ENCODE measurements at regions not wholly inside any gene's neighbourhood (a gene's known extent, or its start where the extent isn't known, plus 50 kb on each side); places are given as distances from the start of the nearest gene placed in this dataset.

- DNase-seq, result no peak
Observed at GRCh38 chr1:221945669-221946068, 203.8 kb upstream of the DUSP10 start.

- no peak for DNase-seq
Observed at GRCh38 chr1:221944247-221944870, 202.5 kb upstream of the DUSP10 start.

DNA sequence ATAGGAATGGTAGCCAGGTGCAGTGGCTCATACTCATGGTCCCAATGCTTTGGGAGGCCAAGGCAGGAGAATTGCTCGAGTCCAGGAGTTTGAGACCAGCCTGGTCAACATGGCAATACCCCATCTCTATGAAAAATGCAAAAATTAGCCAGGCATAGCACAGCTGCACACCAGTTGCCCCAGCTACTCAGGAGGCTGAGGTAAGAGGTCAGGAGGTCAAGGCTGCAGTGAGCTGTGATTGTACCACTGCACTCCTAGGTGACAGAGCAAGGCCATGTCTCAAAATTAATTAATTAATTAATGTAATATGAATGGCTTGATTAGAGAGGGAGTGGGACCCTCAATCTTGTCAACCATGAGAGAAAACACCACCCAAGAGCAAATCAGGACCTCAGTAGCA lies 198.7 kb upstream of the DUSP10 start:
- DNase-seq, result no peak

GRCh38 chr1:221939607-221940006 lies 197.7 kb upstream of the DUSP10 start:
- no peak for DNase-seq

GRCh38 chr1:221937155-221937953 lies 195.5 kb upstream of the DUSP10 start:
- no peak for DNase-seq

DNA sequence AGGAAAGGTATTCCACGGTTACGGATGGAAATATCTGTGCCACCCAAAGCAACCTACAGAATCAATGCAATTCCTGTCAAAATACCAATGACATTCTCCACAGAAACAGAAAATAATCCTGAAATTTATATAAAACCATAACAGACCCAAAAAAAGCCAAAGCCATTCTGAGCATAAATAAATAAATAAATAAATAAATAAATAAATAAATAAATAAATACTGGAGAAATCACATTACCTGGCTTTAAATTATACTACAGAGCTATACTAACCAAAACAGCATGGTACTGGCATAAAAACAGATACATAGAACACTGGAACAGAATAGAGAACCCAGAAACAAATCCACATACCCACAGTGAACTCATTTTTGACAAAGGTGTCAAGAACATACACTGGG lies 191.9 kb upstream of the DUSP10 start:
- DNase-seq, result no peak

DNA sequence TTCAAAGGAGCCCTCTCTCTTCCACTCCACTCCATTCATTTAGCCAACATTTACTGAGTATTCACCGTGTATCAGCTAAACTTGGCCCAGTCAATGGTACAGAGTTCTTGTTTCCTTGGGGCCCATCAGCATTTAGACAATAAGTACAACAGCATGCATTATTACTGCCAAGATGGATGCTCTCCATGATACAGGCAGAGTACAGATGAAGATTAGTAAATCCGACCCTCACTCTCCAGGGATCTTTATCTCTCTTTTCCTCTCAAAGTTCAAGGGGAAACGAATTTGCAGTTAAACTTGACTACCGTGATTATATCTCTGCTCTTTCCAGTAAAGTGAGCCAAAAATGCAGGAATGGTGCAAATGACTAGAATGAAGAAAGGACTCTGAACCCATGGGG lies 184.6 kb upstream of the DUSP10 start:
- DNase-seq, result no peak

DNA sequence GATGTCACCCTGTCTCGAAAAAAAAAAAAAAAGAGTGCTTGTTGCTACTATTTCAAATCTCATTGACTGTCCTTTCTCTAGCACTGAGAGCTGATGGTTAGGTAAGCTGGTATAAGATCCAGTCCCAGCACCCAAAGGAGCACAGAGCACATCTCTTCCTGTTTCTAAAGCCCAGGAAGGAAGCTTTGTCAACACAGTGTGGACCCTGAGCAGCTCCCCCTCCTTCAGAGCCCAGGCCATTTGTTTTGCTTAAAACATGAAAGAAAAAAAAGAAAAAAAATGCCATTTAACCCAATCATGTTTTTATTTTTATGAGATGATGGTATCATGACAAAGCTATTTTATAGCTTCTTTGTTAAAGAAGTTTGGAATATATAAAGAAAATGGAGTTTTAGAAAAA lies 184.1 kb upstream of the DUSP10 start:
- DNase-seq, result no peak

GRCh38 chr1:221923929-221924598 lies 182.2 kb upstream of the DUSP10 start:
- DNase-seq, result no peak

- no peak for DNase-seq
Observed at GRCh38 chr1:221921936-221922335, 180.0 kb upstream of the DUSP10 start.

DNA sequence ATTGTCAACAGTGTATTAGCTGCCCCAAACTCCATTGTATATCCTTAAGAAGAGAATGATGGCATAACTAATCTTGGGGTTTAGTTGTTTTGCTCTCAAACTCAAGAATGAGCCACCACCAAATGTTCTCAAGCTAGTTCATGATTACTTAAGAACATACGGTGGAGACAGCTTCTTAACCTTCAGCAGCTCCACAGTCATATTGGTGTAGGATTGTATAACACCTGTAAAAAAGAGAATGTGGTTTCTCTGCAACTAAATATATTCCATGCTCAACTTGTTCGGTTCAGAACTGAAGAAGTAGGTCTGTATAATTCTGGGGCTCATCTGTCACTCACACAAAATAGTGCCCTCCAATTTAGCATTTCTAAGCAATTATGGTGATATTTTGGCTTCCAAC lies 177.9 kb upstream of the DUSP10 start:
- DNase-seq, result no peak

- no peak for DNase-seq
Observed at GRCh38 chr1:221919341-221919740, 177.5 kb upstream of the DUSP10 start.

GRCh38 chr1:221916176-221916575 lies 174.3 kb upstream of the DUSP10 start:
- DNase-seq, result no peak

DNA sequence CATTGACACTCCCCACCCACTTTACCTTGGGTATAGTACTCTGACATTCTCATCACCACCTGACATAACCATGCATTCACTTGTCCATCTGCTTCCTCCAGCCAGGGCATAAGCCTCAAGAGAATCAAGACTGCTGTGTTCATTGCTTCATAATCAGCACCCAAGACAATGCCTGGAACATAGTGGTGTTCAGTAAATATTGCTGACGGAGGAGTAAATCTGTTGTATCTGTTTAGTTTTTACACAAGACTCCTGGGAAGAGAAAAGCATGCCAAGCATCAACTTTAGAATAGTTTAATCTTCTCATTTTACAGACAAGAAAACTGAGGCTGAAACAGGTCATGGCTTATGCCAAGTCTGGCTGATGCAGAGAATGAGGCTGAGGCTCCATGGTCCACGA lies 173.9 kb upstream of the DUSP10 start:
- DNase-seq, result no peak

DNA sequence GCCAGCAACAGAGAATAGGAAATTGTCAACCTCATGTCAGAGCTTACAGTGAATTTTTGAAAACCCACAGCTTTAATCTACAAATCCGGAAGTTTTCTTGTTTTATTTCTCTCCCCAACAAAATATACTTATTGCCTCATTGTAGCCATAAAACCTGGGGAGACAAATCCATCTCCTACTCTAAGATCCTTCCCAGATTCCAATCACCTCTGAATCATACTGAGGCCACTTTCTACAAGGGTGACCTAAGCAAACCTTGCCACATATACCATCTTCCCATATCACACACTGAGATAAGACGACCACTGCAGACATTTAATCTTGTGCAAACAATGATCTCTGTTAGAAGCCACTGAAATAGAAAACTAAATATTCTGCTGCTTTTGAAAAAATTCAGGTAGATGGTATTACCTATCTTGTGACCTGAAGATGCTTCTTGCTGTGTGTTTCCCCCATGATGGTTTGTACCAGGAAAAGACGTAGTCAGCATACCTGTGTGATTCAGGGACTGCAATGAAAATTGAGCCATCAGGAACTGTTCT lies 171.5 kb upstream of the DUSP10 start:
- no peak for DNase-seq

GRCh38 chr1:221912230-221912629 lies 170.3 kb upstream of the DUSP10 start:
- no peak for DNase-seq

DNA sequence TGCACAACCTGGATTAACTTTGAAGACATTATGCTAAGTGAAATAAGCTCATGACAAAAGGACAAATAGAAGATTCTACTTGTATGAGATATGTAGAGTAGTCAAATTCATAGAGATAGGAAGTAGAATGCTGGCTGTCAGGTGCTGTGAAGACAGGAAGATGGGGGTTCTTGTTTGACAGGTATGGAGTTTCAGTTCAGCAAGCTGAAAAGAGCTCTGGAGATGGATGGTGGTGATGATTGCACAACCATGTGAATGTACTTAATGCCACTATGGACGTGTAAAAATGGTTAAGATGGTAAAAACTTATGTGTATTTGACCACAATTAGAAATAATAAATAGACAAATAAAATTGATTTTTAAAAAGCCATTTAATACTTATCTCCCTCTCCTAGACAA lies 169.8 kb upstream of the DUSP10 start:
- DNase-seq, result no peak

- DNase-seq, result no peak
Observed at GRCh38 chr1:221910222-221910621, 168.3 kb upstream of the DUSP10 start.

DNA sequence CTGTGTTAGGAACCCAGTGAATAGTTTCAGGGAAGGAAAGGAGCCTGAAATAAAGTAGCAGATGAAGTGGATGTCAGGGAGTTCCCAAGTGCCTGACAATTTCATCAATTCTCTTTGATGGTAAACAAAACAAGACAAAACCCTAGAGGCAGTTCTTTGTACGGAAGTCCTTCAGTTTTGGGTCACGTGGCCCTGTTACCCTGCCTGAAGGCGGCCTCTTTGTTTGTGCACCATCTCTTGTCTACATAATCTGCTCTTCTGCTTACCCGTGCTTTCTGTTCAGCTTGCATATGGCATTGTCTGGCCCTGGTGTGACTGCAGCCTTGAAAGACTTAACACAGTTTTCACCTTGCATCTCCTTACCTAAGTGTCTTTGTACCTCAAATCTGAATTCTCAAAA lies 166.7 kb upstream of the DUSP10 start:
- DNase-seq, result no peak

DNA sequence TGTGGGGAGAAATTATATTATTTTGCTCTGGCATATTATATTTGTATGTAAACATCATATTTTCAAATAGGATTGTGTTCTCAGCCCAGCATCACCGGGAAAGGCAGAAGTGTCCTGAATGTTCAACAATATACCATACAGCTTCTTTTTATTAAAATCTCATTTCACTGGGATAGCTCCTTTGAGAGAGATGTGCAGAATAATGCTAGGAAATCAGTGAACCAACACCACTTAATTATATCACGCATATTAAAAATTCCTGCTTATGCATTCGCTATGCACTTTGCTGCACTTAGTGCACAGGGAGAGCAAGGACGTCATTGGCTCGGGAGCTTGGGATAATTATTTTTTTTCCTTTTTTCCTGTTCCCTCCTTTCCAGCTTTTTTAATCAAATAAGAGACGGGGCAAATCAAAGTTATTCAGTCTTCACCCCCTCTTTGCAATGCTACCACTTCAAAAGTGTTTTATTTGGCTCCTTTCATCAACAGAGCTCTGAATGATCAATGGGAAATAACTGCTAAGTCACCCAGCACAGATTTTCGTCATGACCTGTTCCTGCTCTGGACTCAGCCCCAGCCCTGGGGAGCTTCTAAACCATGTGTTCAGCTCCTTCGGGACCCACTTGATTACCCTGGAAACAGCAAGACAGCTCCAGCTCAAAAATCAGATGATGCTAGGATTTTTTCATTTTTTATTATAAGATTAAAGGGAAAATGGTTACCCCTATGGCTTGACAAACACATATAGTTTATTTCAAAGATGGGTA lies 165.5 kb upstream of the DUSP10 start:
- no peak for DNase-seq

GRCh38 chr1:221905802-221906201 lies 163.9 kb upstream of the DUSP10 start:
- DNase-seq, result no peak

DNA sequence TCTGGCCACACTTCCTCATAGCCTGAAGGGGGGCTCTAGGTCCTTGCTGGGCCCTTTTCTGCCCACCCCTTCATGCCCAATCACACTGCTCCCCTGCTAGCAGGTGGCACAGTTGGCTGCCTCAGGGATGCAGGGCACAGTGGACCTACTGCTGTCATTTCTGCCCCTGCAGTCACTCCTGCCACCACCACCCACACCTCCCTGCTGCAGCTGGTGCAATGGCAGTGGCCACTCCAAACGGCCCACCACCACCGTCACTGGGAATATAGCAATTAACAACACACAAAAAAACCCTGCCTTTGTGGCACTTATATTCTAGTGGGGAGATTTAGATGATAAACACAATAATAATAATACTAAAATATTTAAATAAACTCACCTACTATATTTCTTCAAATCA lies 162.4 kb upstream of the DUSP10 start:
- DNase-seq, result no peak

- no peak for DNase-seq
Observed at GRCh38 chr1:221903594-221903993, 161.7 kb upstream of the DUSP10 start.
